Cardiac fibroblast (primary cell): ENCODE measurements at regions not wholly inside any gene's neighbourhood (a gene's known extent, or its start where the extent isn't known, plus 50 kb on each side); places are given as distances from the start of the nearest gene placed in this dataset.

Experiments
- DNase-seq, 2 donors: peaks; one replicate each; pipeline versions ENCODE4 v3.0.0 to v3.0.0-alpha.2; 2010; ENCODE audit warnings: low read depth in 2 of 2
- H3K4me3 ChIP-seq, 2 donors: replicated peaks in 1 of 2; 1 replicate in 1 of 2; 2 replicates in 1 of 2; pipeline ENCODE4 v1.5.1; 2011; ENCODE audit warnings: low read depth in 2 of 2, low read length in 2 of 2, mild to moderate bottlenecking in 2 of 2, moderate library complexity in 1 of 2
- CTCF ChIP-seq: IDR thresholded peaks from one replicate; pipeline ENCODE4 v1.5.1; 2011; ENCODE audit warnings: low read depth, mild to moderate bottlenecking, low read length, inconsistent platforms

DNA sequence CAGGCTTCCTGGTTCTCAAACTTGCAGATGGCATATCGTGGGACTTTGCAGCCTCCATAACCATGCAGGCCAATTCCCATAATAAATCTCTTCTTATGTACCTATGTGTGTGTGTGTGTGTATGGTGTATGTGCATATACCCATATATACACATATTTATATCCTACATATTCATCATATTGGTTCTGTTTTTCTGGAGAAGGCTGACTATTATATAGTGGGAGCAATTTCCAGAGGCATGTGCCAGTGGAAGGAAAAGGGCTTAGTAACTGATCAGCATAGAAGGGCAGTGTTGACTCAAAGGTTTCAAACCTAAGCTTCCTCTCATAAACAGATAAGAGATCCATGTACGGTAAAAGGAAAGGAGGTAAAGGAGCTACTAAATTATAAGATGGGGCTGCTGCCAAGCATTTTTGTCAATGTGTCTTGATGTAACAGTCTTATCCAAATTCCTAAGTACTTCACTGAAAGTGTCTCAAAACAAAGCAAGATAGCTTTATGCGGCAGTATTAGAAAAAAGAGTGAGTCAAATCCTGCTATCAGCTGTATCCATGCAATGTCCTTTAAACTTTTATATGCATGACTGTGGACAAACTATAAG lies 432.1 kb downstream of the TBC1D4 start:
- DNase-seq, result peak; percentile 6
- TF ChIP-seq CTCF, result no peak
- H3K4me3 ChIP-seq, result no peak overlapping the region

- no peak for DNase-seq
- TF ChIP-seq CTCF, result no peak
- H3K4me3 ChIP-seq, result no peak overlapping the region
These were observed 439.2 kb downstream of the TBC1D4 start for GRCh38 chr13:75042807-75043206.

DNA sequence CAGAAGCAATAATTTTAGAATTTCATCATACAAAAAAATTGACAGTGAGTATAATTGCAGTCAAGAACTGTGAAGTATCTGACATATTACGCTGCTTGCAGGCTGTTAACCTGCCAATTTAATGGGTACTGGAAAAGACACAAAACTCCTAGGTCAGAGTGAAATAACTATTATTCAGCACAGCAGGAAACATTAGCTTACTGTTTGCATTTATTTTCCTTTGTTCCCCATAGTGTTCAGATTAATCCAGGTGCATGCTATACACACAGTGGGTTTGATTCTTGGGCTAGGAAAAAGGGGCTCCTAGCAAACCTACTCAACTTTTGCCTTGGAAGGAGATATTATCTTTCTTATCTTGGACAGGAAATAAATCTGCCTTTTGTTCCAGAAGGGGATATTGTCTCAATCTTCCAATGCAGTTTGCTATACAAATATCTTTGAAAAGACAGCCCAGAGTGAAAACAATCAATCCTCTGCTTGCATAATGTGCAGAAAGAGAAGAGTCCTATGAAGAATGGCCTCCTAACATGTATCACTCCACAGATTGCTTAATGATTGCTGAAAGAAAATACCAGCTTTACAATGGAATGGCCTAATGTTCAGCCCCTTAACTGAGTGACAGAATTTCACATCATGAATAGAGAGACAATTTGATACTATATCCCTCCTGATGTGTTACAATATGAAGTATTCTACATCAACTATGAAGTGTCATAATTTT lies 443.4 kb downstream of the TBC1D4 start:
- DNase-seq, result peak in 1 of 2 donors; percentile 8
- no peak for TF ChIP-seq CTCF
- no peak overlapping the region for H3K4me3 ChIP-seq

- peak in 1 of 2 donors; percentile 4 for DNase-seq
- TF ChIP-seq CTCF, result no peak
- no peak overlapping the region for H3K4me3 ChIP-seq
These were observed 456.0 kb downstream of the TBC1D4 start for GRCh38 chr13:75025956-75026355.

GRCh38 chr13:75024602-75025001 lies 457.4 kb downstream of the TBC1D4 start:
- no peak for DNase-seq
- no peak overlapping the region for H3K4me3 ChIP-seq
- TF ChIP-seq CTCF, result no peak

DNA sequence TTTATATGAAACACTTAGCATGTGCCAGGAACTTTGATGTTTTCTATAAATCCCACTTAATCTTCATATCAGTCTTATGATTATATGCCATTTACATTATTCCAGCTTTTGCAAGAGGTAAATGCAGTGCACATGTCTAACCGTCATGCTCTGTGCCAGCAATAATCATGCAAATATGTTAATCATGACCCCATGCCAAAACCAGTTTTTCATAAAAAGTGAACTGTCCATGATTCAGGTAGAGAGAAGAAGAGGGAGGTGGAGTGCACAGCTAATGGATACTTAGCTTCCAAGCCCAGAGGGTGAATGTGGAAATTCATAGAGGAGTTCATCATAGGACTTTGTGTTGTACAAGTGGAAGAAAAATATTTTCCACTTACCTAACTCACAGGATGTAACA lies 458.4 kb downstream of the TBC1D4 start:
- H3K4me3 ChIP-seq, result no peak overlapping the region
- no peak for TF ChIP-seq CTCF
- no peak for DNase-seq
